ENCODE measurements at regions not wholly inside any gene's neighbourhood (a gene's known extent, or its start where the extent isn't known, plus 50 kb on each side); places are given as distances from the start of the nearest gene placed in this dataset.

- no peak for DNase-seq (ENCODE audit: low read depth in 3 of 3, low spot score in 1 of 3)
Measured at GRCh38 chr1:221456918-221457317, 285.0 kb downstream of the DUSP10 start.

GRCh38 chr1:221457685-221458446 lies 284.0 kb downstream of the DUSP10 start:
- DNase-seq (ENCODE audit: low read depth in 3 of 3, low spot score in 1 of 3), result no peak

GRCh38 chr1:221458447-221459156 lies 283.3 kb downstream of the DUSP10 start:
- DNase-seq (ENCODE audit: low read depth in 3 of 3, low spot score in 1 of 3), result no peak

DNA sequence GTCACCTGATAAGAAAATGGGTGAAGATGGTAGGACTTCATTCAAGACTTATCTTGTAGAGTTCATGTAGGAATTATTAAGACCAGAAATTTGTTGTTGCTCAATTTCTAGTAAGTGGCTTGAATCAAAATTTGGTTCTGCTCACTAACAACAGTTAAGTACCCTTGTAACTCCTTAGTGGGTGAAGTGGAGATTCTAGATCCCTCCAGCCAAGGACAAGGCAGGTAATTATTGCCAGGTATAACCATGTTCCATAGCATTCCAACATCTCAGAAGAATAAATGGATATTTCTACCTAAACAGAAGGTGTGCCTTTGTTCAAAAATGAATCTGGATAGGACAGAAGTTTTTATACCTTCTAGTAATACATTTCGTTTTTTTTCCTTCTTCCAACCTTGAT lies 282.3 kb downstream of the DUSP10 start:
- DNase-seq (ENCODE audit: low read depth in 3 of 3, low spot score in 1 of 3), result no peak

DNA sequence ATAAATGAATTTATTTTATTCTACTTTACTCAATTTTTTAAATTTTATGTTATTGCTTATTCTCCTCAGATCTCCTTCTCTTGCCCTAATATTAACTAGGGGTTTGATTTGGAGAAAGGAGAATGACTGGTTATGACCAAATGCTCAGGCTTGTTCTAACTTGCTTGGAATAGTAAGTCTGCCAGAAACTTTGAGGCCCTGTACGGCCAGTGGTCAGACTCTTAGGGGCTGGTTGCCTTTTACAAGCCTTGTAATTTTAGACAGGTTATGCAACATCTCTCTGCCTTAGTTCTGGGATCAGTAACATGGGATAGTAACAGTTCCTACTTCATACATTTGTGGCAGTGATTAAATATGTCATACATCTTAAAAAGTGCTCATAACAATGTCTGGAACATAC lies 279.5 kb downstream of the DUSP10 start:
- no peak for DNase-seq (ENCODE audit: low read depth in 3 of 3, low spot score in 1 of 3)

DNA sequence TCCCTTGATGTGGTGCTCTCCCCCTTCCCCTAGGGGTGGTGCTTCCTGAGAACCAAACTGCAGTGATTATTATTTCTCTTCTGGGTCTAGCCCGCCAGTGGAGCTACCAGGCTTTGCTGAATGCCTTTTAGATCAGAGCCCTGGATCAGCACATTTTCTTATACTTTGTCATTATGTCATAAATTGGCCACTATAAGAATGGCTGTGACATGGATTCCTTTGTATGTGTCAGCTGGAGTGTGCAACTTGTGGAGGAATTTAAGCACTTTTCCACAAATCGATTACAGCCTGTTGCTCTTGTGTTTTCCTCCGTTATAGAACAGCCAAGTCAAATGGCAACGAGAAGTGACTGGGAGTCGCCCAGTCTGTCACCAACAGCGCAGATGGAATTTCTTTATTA lies 273.3 kb downstream of the DUSP10 start:
- no peak for DNase-seq (ENCODE audit: low read depth in 3 of 3, low spot score in 1 of 3)

DNA sequence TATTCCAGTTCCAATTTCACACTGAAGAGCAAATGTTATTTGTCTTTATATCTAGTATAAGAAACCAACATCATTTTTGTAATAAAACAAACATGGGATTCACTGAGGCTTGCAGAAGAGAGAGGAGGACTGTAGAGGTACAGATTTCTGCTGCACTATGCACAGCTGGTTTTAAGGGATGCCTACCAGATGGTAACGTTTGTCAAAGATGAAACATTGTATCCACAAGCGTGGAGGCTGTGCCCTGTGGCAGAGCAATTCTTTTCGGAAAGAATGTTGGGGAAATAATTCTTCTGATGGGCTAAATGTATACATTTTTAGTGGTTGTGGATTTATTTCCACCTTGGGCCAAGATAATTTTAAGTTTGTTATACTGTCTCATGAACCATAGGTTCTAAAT lies 272.4 kb downstream of the DUSP10 start:
- no peak for DNase-seq (ENCODE audit: low read depth in 3 of 3, low spot score in 1 of 3)

DNA sequence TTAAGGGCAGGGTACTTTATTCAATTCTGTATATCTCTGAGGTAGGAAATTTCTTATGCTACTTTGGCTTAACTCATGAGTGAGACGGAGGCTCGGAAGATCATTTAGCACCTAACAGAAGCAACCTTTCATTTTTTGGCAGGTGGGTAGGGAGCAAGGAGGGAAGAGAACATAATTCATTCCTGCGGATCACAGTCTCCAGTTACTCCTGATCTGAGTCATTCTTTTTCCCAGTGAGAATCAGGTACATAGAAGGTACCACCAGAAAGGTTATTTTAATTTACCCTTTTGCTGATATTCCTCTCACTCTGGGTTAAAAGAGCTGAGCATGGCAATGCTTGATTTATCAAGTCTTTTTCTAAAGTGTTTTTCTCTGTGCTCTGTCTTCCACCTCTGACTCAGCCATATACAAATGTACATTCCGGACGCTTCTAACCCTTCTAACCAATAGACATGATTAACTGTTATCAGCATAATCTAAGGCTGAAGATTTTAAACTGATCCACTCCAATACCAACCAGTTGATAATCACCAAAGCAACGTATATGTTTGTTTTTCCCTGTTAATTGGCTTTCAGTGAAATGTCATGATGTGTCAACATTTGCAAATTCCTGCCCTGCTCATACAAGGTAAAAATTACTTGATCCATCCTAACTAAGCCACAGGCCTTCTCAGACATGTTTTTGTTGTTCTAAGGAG lies 271.7 kb downstream of the DUSP10 start:
- no peak for DNase-seq (ENCODE audit: low read depth in 3 of 3, low spot score in 1 of 3)

GRCh38 chr1:221473411-221473810 lies 268.5 kb downstream of the DUSP10 start:
- no peak for DNase-seq (ENCODE audit: low read depth in 3 of 3, low spot score in 1 of 3)

- DNase-seq (ENCODE audit: low read depth in 3 of 3, low spot score in 1 of 3), result no peak
Measured at GRCh38 chr1:221477252-221477651, 264.6 kb downstream of the DUSP10 start.

GRCh38 chr1:221478050-221478949 lies 263.6 kb downstream of the DUSP10 start:
- DNase-seq (ENCODE audit: low read depth in 3 of 3, low spot score in 1 of 3), result peak; percentile 16 to 39 (median 25)

DNA sequence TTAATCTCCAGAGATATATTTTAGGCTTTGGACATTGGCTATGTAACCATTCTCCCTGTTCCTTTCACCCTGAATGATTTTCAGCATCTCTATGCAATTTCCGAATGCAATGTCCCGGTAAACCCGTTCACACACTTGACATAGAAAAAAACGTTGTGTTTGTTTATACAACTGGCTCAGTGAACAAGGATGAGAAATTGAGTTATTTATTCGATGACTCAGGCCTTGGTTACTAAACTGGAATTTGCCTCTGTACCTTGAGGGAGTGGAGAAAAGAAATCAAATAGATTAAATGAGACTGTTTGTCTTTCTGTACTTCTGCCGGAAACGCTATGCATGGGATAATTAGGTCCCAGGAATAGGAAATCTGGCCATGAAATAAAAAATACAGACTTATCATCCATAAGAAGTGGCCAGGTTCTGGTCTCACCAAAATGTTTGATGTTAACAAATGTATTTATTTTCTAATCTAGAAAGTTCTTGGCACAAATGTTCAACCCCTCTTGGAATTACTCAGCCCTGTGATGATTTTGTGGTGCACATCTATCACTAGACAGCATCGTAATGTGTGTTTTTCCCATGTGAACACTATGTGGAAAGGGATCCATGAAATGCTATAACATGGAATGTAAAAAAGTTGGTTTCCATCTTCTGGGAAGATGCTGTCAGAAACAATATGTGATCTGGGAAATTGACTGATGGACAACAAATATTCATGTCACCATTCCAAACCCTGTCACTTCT lies 253.9 kb downstream of the DUSP10 start:
- no peak for DNase-seq (ENCODE audit: low read depth in 3 of 3, low spot score in 1 of 3)

DNA sequence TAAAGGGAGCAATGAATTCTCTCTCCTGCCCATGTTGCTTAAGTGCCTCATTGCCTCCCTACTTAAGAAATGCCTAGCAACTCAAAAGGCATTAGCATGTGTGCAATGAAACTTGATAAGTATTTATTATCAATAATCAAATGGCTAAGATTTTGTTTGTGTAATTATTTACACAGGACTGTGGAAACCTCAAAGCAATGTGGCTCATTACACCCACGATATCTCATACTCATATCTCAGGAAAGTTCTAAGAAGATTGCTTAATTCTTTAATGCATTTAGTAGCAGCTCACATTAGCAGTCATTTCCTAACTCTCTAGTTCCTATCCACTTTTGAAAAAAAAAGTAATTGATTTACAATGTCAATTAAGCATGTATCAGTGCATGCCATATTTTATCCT lies 253.3 kb downstream of the DUSP10 start:
- no peak for DNase-seq (ENCODE audit: low read depth in 3 of 3, low spot score in 1 of 3)

GRCh38 chr1:221494670-221495069 lies 247.2 kb downstream of the DUSP10 start:
- no peak for DNase-seq (ENCODE audit: low read depth in 3 of 3, low spot score in 1 of 3)

GRCh38 chr1:221497046-221497445 lies 244.8 kb downstream of the DUSP10 start:
- DNase-seq (ENCODE audit: low read depth in 3 of 3, low spot score in 1 of 3), result no peak

GRCh38 chr1:221503268-221503667 lies 238.6 kb downstream of the DUSP10 start:
- DNase-seq (ENCODE audit: low read depth in 3 of 3, low spot score in 1 of 3), result no peak

DNA sequence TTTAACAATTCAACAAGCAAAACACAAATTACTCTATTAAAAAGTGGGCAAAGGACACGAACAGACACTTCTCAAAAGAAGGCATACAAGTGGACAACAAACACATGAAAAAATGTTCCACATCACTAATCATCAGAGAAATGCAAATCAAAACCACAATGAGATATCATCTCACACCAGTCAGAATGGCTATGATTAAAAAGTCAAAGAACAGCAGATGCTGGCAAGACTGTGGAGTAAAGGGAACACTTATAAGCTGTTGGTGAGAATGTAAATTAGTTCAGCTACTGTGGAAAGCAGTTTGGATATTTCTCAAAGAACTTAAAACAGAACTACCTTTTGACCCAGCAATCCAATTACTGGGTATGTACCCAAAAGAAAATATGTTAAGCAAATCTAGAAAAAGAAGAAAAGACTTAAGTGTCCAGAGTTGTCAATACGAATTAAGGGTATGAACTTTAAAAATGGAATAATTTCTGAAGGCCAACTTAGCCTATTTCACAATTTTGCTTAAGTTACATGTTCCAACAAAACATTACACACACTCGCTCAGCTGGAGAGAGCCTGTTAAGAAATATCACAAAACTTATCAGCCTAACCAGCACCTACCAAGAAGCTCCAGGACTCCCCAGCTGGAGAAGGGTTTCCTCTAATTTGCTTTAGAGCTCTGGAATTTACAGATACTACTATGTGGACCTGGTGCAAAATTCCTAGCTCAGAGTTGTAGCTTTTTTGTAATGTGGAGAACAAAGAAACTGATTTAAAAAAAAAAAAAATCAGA lies 232.1 kb downstream of the DUSP10 start:
- DNase-seq (ENCODE audit: low read depth in 3 of 3, low spot score in 1 of 3), result no peak

DNA sequence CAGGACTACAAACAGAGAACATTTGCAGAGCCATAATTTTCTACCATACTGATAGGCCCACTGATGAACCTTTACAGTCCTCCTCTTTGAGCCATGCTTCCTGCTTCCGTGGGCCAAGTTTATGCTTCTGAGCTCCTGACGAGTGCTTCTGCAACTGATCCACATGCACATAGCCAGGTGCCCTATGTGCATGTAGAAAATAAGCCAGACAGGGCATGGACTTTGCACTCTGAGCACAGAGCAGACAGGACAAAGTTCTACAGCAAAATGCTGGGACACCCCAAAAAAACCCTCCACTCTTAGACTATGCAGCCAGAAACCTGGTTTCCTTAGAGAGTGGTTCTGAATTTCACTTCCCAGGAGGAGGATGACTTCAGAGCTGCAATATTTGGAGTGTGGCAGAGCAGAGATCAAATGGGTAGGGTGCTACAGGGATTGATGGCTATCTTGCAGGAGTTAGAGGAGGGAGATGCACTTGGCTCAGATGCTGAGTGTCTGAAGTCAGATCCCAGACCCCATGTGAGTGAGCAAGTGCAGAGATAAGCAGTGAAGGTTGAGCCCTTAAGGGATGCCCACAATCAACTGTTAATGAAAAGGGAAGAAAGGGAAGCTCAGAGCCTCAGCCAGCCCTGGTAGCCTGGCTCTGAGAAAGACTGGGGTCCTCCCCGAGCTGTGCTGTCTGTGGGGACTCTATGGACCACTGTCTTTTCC lies 230.9 kb downstream of the DUSP10 start:
- no peak for DNase-seq (ENCODE audit: low read depth in 3 of 3, low spot score in 1 of 3)

DNA sequence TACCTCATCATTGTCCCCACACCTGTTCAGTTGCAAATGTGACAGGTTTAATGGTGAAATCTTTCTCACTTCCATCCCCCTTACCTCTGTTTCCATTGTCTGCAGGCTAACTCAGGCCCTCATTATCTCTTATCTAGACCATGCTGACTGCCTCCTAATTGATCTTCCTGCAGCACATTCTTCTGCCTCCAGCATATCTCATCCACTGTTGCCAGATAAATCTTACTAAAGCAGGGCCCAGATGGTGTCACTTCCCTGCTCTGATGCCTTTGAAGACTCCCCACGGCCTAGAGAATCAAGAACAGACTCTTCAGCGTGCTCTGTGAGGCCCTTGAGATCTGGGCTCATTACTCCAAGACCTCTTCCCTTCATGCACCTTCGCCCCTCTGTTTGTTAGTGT lies 230.1 kb downstream of the DUSP10 start:
- no peak for DNase-seq (ENCODE audit: low read depth in 3 of 3, low spot score in 1 of 3)
